GM18907 (cell line): ENCODE measurements at regions not wholly inside any gene's neighbourhood (a gene's known extent, or its start where the extent isn't known, plus 50 kb on each side); places are given as distances from the start of the nearest gene placed in this dataset.
"Not testable (repeated sequence)": the region's sequence is repeated elsewhere in the genome, so short reads cannot be mapped to it uniquely, and the experiment has no call there.

Experiments
- ATAC-seq: cut with Tn5 transposase; IDR thresholded peaks from one replicate; pipeline ENCODE4 v1.9.1; 2021; ENCODE audit warnings: mild to moderate bottlenecking, moderate library complexity; ENCODE audit not compliant: unreplicated experiment

DNA sequence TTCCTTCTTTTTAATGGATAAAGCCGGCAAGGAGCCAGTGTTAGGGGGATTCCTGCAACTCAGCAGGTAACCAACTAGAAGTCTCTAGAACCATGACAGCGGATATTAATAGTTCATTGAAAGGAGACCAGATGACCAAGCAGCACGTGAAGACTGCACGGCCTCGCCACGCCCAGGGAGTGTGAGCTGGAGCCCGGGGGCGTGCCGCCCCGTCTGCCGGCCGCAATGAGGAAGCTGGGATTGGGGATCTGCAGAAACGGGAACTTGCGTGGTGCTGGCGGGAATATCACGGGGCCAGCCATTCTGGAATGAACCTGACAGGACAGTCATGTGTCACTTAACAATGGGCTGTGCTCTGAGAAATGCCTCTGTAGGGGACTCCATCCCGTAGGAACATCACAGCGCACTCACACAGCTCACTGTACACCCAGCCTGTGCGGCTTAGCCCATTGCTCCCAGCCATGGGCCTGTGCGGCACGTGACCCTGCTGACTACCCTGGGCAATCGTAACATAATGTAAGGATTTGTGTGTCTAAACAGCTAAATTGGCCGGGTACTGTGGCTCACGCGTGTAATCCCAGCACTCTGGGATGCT, 4092.8 kb upstream of the TPTE start:
- ATAC-seq, result not testable (repeated sequence)

DNA sequence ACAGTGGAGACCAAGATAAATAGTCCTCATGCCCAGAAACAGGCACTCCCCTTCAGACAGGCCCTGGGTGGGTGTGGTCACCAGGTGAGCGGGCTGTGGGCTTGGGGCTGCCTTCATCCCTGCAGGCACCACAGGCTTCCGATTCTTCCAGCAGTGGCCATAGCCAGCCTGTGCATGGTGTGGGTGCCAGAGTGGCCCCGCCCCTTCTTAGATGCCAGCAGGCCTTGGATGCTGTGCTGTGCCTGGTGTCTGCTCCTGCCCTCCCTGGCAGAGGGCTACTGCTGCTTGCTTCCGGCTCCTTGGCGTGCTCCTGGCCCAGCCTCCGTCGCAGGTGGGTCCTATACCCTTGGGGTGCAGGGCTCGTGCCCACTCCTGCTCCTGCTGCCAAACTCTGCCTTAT, 4091.5 kb upstream of the TPTE start:
- not testable (repeated sequence) for ATAC-seq

DNA sequence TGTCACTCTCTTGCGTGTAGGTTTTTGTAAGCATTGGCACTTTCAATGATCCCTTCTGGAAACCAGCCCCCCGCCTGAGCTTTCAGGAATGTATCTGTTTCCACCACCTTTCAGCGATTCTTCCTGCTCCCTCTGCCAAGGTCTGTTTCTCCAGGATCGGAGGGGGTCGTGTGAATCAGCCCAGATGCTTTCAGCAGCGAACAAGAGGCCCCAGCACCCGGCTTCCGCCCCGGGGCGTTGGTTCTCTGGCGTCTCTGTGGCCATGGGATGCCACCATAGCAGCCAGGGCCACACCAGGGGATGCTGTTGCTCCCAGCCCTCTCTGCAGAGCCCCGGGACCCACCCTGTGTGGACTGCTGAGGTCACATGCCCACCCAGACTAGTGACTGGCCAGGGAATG, 4088.2 kb upstream of the TPTE start:
- ATAC-seq, result not testable (repeated sequence)

DNA sequence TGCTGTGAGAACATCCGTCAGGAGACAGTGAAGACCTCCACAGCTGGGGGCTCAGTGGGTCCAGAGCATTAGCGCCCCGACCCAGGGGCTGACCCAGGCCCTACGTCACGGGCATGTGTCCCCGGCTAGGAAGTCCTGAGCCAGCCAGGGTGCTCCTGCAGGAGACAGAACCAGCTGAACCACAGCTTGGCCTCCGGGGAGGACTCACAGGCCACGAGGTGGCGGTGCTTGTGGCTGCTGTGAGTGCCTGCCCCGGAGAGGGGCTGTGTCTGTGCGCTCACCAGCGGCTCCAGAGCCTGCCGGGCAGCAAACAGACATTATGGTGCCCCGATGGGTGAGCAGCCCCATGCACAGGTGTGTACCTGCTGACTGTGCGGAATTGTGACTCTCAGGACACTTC, 4085.2 kb upstream of the TPTE start:
- ATAC-seq, result not testable (repeated sequence)

DNA sequence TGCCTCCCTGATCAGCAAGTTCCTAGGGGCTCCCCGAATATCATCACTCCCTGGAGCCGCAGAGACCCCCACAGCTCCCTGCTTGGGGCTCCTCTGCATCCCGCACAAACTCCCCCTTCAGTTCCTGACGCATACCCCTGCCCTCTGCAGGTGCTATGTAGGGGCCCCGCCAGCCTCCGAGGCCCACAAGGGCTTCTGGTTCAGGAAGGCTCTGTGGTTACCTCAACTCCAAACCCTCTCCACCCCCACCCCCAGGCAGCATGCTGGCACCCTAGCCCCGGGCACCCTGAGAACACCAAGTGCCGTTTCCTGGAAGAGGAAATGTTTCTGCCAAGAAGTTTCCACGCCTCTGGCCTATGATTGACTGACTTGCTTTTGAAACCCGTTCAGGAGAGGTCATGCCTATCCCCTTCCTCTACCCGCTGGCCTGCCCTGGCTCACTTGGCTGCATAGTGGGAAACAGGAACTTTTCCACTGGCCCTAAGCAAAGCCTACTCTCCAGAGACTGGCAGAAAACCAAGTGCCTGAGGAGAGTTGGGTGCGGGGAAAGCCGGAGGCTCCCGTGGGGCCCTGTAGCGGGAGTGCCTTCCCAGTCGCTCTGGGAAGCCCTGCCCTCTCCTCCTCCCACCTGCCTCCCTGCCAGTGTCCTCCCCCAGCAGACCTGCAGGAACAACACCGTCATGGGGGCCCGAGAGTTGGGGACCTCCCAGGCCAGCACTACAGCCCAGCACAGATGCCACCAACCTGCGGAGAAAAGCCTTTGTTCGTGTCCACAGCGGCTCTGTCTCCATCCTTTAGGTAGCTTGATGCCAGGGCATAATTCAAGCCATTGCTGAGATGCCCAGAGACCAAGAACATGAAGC, 4084.2 kb upstream of the TPTE start:
- not testable (repeated sequence) for ATAC-seq

- not testable (repeated sequence) for ATAC-seq
Observed at GRCh38 chr21:6437834-6438187, 4083.6 kb upstream of the TPTE start.

- not testable (repeated sequence) for ATAC-seq
Observed at GRCh38 chr21:6439058-6439457, 4082.3 kb upstream of the TPTE start.

DNA sequence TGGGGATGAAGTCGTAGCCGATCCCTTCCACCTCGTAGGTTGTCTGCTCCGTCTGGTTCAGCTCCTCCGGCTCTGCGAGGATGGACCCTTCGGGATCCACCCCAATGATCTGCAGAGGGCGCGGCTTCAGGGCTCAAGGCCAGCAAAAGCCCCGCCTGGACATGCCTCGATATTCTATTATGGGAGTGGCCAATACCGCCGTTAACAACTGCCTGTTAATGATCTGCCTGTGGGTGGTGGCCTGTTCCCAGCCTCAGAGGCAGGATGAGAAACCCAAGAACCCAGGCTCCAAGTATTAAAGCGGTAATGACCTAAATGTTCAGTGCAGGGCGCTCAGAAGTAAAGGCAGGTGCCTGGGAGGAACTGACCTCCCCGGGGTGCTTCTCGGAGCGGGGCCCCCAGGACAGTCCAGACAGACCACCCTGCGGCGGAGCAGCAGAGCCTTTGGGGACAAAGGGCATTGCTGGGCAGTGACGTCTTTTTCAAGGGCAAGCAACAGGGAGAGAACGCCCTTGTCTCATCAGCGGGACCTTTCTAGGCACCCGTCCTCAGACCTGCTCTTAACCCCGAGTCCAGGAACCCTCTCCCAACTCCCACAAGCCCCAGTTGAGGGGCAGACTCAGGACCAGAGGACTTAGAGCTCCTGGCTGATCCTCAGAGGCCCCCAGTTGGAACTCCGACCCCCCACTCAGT, 4066.6 kb upstream of the TPTE start:
- ATAC-seq, result not testable (repeated sequence)

GRCh38 chr21:6456011-6456661, 4065.2 kb upstream of the TPTE start:
- ATAC-seq, result not testable (repeated sequence)

- ATAC-seq, result not testable (repeated sequence)
Observed at GRCh38 chr21:6459761-6460160, 4061.6 kb upstream of the TPTE start.

DNA sequence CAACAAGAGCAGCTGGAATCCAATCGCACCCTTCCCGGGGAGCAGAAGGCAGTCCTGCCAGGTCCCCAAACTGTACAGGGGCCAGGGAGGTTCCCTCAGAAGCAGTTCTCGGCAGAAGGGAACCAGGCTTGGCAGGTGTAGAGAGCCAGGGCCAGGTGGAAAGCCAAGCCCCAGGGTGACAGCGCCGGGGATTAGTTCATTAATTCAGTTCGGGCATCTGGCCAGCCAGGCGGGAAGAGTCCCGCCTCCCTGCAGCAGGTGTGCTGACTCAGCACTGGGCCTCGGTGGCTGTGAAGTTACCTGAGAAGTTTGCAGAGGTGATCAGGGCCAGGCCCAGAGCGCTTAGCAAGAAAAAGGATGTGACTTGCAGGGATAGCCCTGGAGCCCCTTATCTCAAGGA, 4060.0 kb upstream of the TPTE start:
- not testable (repeated sequence) for ATAC-seq

- ATAC-seq, result not testable (repeated sequence)
Observed at GRCh38 chr21:6464419-6464818, 4057.0 kb upstream of the TPTE start.

- not testable (repeated sequence) for ATAC-seq
Observed at GRCh38 chr21:6466081-6466698, 4055.2 kb upstream of the TPTE start.

DNA sequence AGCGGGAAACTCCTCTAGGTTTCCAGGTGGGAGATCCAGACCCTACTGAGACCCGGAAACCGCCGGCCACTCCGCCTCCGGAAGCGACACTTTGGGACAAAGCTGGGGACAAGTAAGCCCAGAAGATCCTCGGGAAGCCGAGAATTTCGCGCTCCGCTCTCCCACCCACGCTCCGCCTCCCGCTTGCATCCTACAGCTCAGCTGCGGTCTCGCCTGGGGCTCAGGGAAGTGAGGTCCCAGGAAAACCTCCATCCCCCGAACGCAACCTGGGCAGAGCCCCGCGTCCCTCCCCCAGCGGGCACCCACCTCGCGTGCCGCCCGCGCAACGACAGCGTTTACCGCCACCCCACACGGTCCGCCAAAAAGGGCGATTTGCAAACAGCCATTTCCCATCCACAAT, 4054.7 kb upstream of the TPTE start:
- ATAC-seq, result not testable (repeated sequence)

DNA sequence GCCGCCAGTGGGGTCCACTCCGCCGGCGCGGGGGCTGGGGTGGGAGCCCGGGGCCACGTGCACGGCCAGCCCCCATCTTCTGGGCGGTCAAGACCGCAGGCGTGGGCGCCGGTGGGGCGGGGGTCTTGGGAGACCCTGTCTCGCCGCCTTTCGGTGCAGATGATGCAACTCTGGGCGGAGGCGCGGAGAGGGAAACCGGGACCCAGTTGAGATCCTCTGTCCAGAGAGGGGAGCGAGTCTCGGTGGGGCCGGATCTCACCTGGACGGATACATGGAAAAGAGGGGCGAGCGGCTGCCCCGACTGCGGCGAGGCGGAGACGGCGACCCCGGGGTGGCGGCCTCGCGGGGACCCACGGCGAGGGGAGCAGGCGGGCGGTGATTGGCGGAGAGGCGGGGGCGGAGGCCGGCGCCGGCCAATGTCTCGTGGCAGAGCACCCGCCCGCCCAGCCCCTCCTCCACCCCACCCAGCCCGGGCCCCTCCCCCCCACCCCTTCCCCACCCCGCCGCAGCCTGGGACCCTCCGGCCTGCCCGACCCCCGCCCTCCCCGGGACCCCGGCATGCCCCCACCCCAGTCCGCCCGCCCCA, 4054.1 kb upstream of the TPTE start:
- ATAC-seq, result not testable (repeated sequence)

- not testable (repeated sequence) for ATAC-seq
Observed at GRCh38 chr21:6467907-6468306, 4053.5 kb upstream of the TPTE start.

DNA sequence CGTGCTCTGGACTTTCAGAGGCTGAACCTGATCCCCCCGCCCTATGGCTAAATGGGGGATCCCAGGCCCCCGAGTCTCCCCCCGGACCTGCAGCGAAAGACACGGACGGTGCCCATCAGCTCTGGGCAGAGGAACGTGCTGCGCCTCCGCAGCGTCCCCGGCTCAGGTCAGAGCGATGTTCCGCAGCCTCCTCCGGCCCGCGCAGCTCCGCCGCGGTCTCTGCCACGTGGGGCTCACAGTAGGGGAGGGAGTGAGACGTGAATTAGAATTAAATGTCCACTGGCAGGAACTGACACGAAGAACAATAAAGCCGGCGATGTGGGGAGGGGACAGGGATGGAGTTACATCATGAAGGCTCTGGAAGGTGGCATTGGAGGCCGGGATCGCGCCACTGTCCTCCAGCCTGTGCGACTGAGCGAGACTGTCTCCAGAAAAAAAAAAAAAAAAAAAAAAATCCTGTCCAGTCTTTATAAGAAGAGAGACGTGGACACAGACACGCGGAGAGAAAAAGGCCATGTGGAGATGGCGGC, 4053.0 kb upstream of the TPTE start:
- not testable (repeated sequence) for ATAC-seq

DNA sequence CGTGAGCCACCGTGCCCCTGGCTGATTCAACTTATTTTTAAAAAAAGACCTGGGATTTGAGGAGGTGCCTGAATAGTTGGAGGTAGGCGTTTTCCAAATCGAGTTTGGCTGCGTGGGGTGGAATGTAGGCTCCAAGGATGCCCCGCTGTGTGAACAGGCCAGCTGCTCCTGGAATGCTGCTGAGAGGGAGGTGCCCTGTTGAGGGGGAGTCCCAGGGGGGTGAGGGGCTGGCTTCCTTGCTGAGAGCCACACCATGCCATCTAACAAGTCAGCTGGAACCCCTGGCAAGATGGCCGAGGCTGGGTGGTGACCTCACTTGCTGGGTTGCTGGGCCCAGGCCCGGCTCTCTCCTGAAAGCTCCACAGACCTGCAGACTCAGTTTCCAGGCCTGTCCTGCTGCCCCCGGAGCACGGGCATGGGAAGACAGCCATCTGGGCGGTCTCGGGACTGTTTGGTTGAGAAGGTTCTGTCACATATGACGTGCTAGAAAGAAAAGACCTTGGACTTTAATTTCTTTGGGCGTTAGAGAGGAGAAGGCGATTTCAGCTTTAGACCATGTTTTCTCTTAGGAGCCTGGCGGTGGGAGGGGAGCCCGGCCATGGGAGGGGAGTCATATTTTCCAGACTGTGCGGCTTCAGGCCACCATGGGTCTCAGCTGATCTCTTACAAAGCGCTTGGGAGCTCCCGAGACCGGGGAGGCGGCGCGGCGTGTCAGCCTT, 4047.0 kb upstream of the TPTE start:
- ATAC-seq, result not testable (repeated sequence)

- ATAC-seq, result not testable (repeated sequence)
Observed at GRCh38 chr21:6481116-6481515, 4040.3 kb upstream of the TPTE start.
